Thyroid gland (tissue), 4 donors: ENCODE measurements at regions not wholly inside any gene's neighbourhood (a gene's known extent, or its start where the extent isn't known, plus 50 kb on each side); places are given as distances from the start of the nearest gene placed in this dataset.

Experiments used
- POLR2A ChIP-seq, 2 donors: fragments of 450-650 bp; IDR thresholded peaks; one replicate each; pipeline ENCODE4 v1.6.1; 2017; ENCODE audit warnings: antibody characterized with exemption in 2 of 2, mild to moderate bottlenecking in 2 of 2, moderate library complexity in 1 of 2
- TF ChIP-seq, protein P1 (sequence below), 6 experiments: fragments of 200-600 bp in 3 of 6; fragments of 450-650 bp in 3 of 6; sonication (generic) in 3 of 6; IDR thresholded peaks; one replicate each; pipeline ENCODE4 v1.5.1; 2016 to 2019; ENCODE audit warnings: antibody characterized with exemption in 6 of 6, mild to moderate bottlenecking in 2 of 6, inconsistent platforms in 1 of 6, moderate library complexity in 1 of 6

DNA sequence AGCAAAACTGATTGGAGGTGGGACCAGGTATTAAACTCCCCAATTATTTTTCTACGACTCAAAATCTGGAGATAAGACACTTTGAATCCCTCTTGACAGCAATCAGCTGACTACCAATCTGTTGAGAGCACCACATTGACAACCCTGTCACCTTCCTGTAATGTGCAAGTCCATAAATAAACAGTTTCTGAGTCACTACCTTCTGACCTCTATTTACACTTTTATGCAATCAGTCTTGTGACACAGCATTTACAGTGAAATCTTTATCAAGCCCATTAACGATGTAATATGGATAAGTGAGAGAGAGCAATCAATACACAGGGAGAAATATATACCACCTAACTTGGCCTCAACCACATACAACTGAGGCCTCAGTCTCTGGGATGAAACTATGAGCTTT, 283.7 kb upstream of the ANO5 start:
- TF ChIP-seq, protein P1, sequence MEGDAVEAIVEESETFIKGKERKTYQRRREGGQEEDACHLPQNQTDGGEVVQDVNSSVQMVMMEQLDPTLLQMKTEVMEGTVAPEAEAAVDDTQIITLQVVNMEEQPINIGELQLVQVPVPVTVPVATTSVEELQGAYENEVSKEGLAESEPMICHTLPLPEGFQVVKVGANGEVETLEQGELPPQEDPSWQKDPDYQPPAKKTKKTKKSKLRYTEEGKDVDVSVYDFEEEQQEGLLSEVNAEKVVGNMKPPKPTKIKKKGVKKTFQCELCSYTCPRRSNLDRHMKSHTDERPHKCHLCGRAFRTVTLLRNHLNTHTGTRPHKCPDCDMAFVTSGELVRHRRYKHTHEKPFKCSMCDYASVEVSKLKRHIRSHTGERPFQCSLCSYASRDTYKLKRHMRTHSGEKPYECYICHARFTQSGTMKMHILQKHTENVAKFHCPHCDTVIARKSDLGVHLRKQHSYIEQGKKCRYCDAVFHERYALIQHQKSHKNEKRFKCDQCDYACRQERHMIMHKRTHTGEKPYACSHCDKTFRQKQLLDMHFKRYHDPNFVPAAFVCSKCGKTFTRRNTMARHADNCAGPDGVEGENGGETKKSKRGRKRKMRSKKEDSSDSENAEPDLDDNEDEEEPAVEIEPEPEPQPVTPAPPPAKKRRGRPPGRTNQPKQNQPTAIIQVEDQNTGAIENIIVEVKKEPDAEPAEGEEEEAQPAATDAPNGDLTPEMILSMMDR (IDR thresholded peaks at IDR 0.05): no peak
- TF ChIP-seq POLR2A (IDR thresholded peaks at IDR 0.05): no peak
